GM21423 (cell line): ENCODE measurements at regions not wholly inside any gene's neighbourhood (a gene's known extent, or its start where the extent isn't known, plus 50 kb on each side); places are given as distances from the start of the nearest gene placed in this dataset.

Experiments
- ATAC-seq: cut with Tn5 transposase; IDR thresholded peaks from one replicate; pipeline ENCODE4 v1.9.1; 2021; ENCODE audit warnings: mild to moderate bottlenecking, moderate library complexity; ENCODE audit not compliant: unreplicated experiment

- ATAC-seq: no peak
Observed at GRCh38 chr2:122210065-122210464, 454.6 kb downstream of the TSN start.

- ATAC-seq: no peak
Observed at GRCh38 chr2:122210898-122211856, 455.7 kb downstream of the TSN start.

- ATAC-seq: no peak
Observed at GRCh38 chr2:122213312-122213711, 457.9 kb downstream of the TSN start.

- ATAC-seq: no peak
Observed at GRCh38 chr2:122216071-122216470, 460.6 kb downstream of the TSN start.

- ATAC-seq: no peak
Observed at GRCh38 chr2:122216901-122217300, 461.4 kb downstream of the TSN start.

- no peak for ATAC-seq
Observed at GRCh38 chr2:122218596-122218995, 463.1 kb downstream of the TSN start.

GRCh38 chr2:122219504-122219903 lies 464.1 kb downstream of the TSN start:
- ATAC-seq: no peak

GRCh38 chr2:122221665-122222064 lies 466.2 kb downstream of the TSN start:
- no peak for ATAC-seq

- no peak for ATAC-seq
Observed at GRCh38 chr2:122231296-122231695, 475.8 kb downstream of the TSN start.

- ATAC-seq: no peak
Observed at GRCh38 chr2:122233372-122233771, 477.9 kb downstream of the TSN start.

- no peak for ATAC-seq
Observed at GRCh38 chr2:122236152-122236874, 480.9 kb downstream of the TSN start.

GRCh38 chr2:122236925-122237324 lies 481.5 kb downstream of the TSN start:
- no peak for ATAC-seq

- ATAC-seq: no peak
Observed at GRCh38 chr2:122237450-122237849, 482.0 kb downstream of the TSN start.

GRCh38 chr2:122238006-122238559 lies 482.6 kb downstream of the TSN start:
- ATAC-seq: no peak

- ATAC-seq: no peak
Observed at GRCh38 chr2:122239440-122239839, 484.0 kb downstream of the TSN start.

GRCh38 chr2:122244598-122245229 lies 489.3 kb downstream of the TSN start:
- no peak for ATAC-seq

GRCh38 chr2:122249673-122250072 lies 494.2 kb downstream of the TSN start:
- ATAC-seq: no peak

GRCh38 chr2:122251158-122251557 lies 495.7 kb downstream of the TSN start:
- no peak for ATAC-seq

- ATAC-seq: no peak
Observed at GRCh38 chr2:122251566-122251965, 496.1 kb downstream of the TSN start.

- no peak for ATAC-seq
Observed at GRCh38 chr2:122255924-122256323, 500.5 kb downstream of the TSN start.

- no peak for ATAC-seq
Observed at GRCh38 chr2:122261911-122262310, 506.5 kb downstream of the TSN start.
